Activated naive CD8-positive, alpha-beta T cell treated with anti-CD3 and anti-CD28 coated beads, Interleukin-2, amount 50 U/mL, for 24 hours (primary cell): ENCODE measurements at regions not wholly inside any gene's neighbourhood (a gene's known extent, or its start where the extent isn't known, plus 50 kb on each side); places are given as distances from the start of the nearest gene placed in this dataset.
"Not testable (repeated sequence)": the region's sequence is repeated elsewhere in the genome, so short reads cannot be mapped to it uniquely, and the experiment has no call there.

Source experiments
- ATAC-seq: fragments of 150-1000 bp; cut with Tn5 transposase; one replicate; pipeline ENCODE4 v1.10.0; 2021
- DNase-seq: peaks from one replicate; pipeline ENCODE4 v3.0.0; 2021
- H3K27ac Mint-ChIP-seq: one replicate; pipeline ENCODE4 v1.8.0; 2021; ENCODE audit warnings: mild to moderate bottlenecking, mixed read lengths
- H3K27me3 Mint-ChIP-seq: one replicate; pipeline ENCODE4 v1.8.0; 2021; ENCODE audit warnings: mixed read lengths
- H3K36me3 Mint-ChIP-seq: one replicate; pipeline ENCODE4 v1.8.0; 2021; ENCODE audit warnings: low read depth, mixed read lengths
- H3K4me1 Mint-ChIP-seq: one replicate; pipeline ENCODE4 v1.8.0; 2021; ENCODE audit warnings: mixed read lengths
- H3K4me3 Mint-ChIP-seq: one replicate; pipeline ENCODE4 v1.8.0; 2021; ENCODE audit warnings: mild to moderate bottlenecking, moderate library complexity, mixed read lengths
- H3K9me3 Mint-ChIP-seq: one replicate; pipeline ENCODE4 v1.8.0; 2021; ENCODE audit warnings: mixed read lengths

DNA sequence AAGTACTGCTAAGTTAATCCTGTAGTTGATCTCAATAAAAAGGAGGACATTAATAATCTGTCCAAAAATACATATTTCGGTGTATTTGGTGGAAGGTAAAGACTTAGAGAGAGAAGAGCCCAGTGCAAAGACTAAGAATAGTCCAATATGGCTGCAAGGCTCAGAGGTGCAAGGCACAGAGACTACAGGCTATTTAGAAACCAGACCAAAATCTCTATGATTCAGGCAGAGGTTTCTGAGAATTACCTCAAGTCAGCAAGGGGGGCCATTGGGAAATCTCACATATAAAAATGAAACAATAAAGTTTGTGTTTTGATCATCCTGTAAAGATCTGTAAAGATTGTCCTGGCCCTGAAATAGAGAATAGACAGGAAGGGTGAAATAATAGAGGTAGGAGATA lies 1173.0 kb downstream of the VRK1 start:
- Mint-ChIP-seq H3K4me3 (peak overlapping the region; percentile 2), H3K27ac (peak overlapping the region; percentile 71), H3K9me3 (peaks cover 16% of the 10 kb centered on the region), H3K27me3 (no peaks in the 10 kb centered on the region), H3K36me3 (peaks cover 31% of the 10 kb centered on the region), H3K4me1 (peaks cover 82% of the 10 kb centered on the region)
- DNase-seq (no peak), ATAC-seq (peak; percentile 42)

DNA sequence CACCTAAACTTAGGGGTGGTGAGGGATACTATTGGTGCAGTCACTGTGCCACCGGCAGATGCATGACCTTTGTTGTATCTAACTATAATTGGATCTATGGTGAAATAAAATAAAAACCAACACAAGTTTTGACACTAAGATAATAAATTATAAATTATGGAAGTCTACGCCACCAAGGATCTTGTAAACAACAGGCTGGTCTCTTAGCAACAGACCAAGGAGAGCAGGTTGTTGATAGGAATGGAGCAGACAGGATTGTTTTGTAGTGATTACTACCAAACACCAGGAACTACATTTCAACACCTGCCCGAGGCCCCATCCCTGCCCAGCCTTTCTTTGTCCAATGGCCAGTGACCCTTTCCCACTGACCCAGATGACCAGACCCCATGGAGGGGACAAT lies 1178.0 kb downstream of the VRK1 start:
- H3K4me1 Mint-ChIP-seq: peaks cover 85% of the 10 kb centered on the region
- ATAC-seq (no peak), DNase-seq (no peak)
- H3K9me3 Mint-ChIP-seq: peaks cover 5% of the 10 kb centered on the region
- H3K27me3 Mint-ChIP-seq: no peaks in the 10 kb centered on the region
- H3K27ac Mint-ChIP-seq: peak overlapping the region; percentile 96
- peaks cover 2% of the 10 kb centered on the region for H3K36me3 Mint-ChIP-seq
- peak overlapping the region; percentile 85 for H3K4me3 Mint-ChIP-seq

GRCh38 chr14:97975962-97976361 lies 1178.8 kb downstream of the VRK1 start:
- no peak for DNase-seq
- no peak for ATAC-seq
- no peaks in the 10 kb centered on the region for H3K9me3 Mint-ChIP-seq
- H3K36me3 Mint-ChIP-seq: no peaks in the 10 kb centered on the region
- peak overlapping the region; percentile 96 for H3K27ac Mint-ChIP-seq
- peak overlapping the region; percentile 85 for H3K4me3 Mint-ChIP-seq
- peaks cover 84% of the 10 kb centered on the region for H3K4me1 Mint-ChIP-seq
- H3K27me3 Mint-ChIP-seq: no peaks in the 10 kb centered on the region

DNA sequence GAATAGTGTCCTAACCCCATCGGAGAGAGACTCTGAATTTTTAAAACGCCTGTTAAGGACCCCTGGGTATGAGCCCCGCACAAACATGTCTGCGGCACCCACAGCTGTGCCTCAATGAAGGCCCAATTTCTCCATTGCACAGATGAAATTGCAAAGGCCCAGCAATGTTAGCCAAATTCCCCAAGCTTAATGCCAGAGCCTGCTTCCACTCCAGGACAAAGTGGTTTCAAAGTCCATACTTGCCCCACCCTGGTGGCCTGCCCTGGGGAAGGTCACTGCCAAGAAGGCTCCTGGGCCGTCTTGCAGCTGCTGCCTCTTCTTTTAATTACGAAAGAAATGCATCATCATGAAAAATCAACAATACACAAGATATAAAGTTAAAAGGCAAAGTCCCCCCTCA lies 1179.7 kb downstream of the VRK1 start:
- H3K36me3 Mint-ChIP-seq: no peaks in the 10 kb centered on the region
- H3K9me3 Mint-ChIP-seq: no peaks in the 10 kb centered on the region
- peak overlapping the region; percentile 96 for H3K27ac Mint-ChIP-seq
- DNase-seq (no peak), ATAC-seq (no peak)
- H3K4me1 Mint-ChIP-seq: peaks cover 83% of the 10 kb centered on the region
- no peaks in the 10 kb centered on the region for H3K27me3 Mint-ChIP-seq
- peak overlapping the region; percentile 85 for H3K4me3 Mint-ChIP-seq

- peak overlapping the region; percentile 96 for H3K27ac Mint-ChIP-seq
- no peaks in the 10 kb centered on the region for H3K27me3 Mint-ChIP-seq
- H3K4me3 Mint-ChIP-seq: peak overlapping the region; percentile 85
- no peaks in the 10 kb centered on the region for H3K9me3 Mint-ChIP-seq
- ATAC-seq (peak; percentile 86), DNase-seq (peak; percentile 80)
- peaks cover 74% of the 10 kb centered on the region for H3K4me1 Mint-ChIP-seq
- H3K36me3 Mint-ChIP-seq: no peaks in the 10 kb centered on the region
These were observed 1180.6 kb downstream of the VRK1 start for GRCh38 chr14:97977651-97978261.

GRCh38 chr14:97978341-97978740 lies 1181.2 kb downstream of the VRK1 start:
- Mint-ChIP-seq H3K36me3 (no peaks in the 10 kb centered on the region), H3K4me1 (peaks cover 68% of the 10 kb centered on the region), H3K27ac (peak overlapping the region; percentile 96), H3K4me3 (peak overlapping the region; percentile 85), H3K27me3 (no peaks in the 10 kb centered on the region), H3K9me3 (no peaks in the 10 kb centered on the region)
- ATAC-seq (peak; percentile 92), DNase-seq (peak; percentile 81)

- peak overlapping the region; percentile 87 for H3K27ac Mint-ChIP-seq
- peaks cover 8% of the 10 kb centered on the region for H3K9me3 Mint-ChIP-seq
- DNase-seq: no peak
- H3K4me3 Mint-ChIP-seq: peak overlapping the region; percentile 12
- peaks cover 47% of the 10 kb centered on the region for H3K4me1 Mint-ChIP-seq
- peak; percentile 50 for ATAC-seq
- no peaks in the 10 kb centered on the region for H3K36me3 Mint-ChIP-seq
- no peaks in the 10 kb centered on the region for H3K27me3 Mint-ChIP-seq
These were observed 1196.4 kb downstream of the VRK1 start for GRCh38 chr14:97993508-97994019.

- DNase-seq (no peak), ATAC-seq (peak; percentile 73)
- H3K4me3 Mint-ChIP-seq: peak overlapping the region; percentile 12
- H3K36me3 Mint-ChIP-seq: no peaks in the 10 kb centered on the region
- H3K4me1 Mint-ChIP-seq: peaks cover 47% of the 10 kb centered on the region
- peak overlapping the region; percentile 87 for H3K27ac Mint-ChIP-seq
- H3K9me3 Mint-ChIP-seq: peaks cover 8% of the 10 kb centered on the region
- H3K27me3 Mint-ChIP-seq: no peaks in the 10 kb centered on the region
These were observed 1196.9 kb downstream of the VRK1 start for GRCh38 chr14:97994020-97994531.

DNA sequence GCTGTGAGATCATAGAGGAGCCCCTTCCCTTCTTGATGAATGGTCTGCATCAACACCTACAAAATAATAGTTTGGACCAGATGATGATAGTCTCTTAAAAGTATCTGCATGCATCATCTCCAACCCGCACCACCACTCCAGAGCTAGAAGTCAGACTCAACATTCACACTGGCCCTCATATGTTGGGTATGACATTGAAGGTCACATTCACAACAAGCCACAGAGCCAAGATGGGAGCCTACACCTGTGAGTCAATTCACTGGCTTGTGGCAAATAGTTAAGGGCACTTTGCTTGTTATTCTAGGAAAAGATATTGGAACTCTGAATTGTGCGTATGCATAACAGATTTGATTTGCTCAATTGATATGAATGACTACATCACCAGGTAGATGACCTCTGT lies 1197.9 kb downstream of the VRK1 start:
- no peak for DNase-seq
- Mint-ChIP-seq H3K27me3 (no peaks in the 10 kb centered on the region), H3K9me3 (peaks cover 8% of the 10 kb centered on the region), H3K27ac (peak overlapping the region; percentile 87), H3K4me1 (peaks cover 47% of the 10 kb centered on the region), H3K36me3 (no peaks in the 10 kb centered on the region), H3K4me3 (no peak overlapping the region)
- ATAC-seq: peak; percentile 65

DNA sequence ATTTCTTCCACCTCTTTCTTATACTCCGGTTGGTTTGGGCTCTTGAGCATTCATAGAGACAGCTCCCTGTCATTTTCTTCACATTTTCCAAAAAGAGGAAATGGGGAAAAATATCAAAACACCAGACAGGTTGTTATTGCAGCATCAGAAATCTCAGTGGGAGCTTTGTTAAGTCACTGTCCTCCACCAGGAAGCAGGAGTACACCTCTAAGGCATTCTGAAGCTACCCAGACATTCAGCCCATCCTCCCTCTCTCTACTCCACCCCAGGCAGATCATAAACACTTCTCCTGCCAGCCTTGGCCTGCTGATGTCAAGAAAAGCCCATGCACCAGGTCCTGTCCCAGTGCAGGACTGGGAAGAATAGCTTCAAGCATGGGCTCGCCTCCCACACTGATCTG lies 1198.3 kb downstream of the VRK1 start:
- ATAC-seq (no peak), DNase-seq (no peak)
- Mint-ChIP-seq H3K4me1 (peaks cover 47% of the 10 kb centered on the region), H3K27me3 (no peaks in the 10 kb centered on the region), H3K4me3 (no peak overlapping the region), H3K36me3 (no peaks in the 10 kb centered on the region), H3K9me3 (peaks cover 8% of the 10 kb centered on the region), H3K27ac (peak overlapping the region; percentile 87)

GRCh38 chr14:98006008-98006407 lies 1208.8 kb downstream of the VRK1 start:
- Mint-ChIP-seq H3K9me3 (peaks cover 5% of the 10 kb centered on the region), H3K4me3 (no peak overlapping the region), H3K36me3 (peaks cover 3% of the 10 kb centered on the region), H3K4me1 (peaks cover 46% of the 10 kb centered on the region), H3K27me3 (no peaks in the 10 kb centered on the region), H3K27ac (no peak overlapping the region)
- ATAC-seq: peak; percentile 47
- DNase-seq: no peak

DNA sequence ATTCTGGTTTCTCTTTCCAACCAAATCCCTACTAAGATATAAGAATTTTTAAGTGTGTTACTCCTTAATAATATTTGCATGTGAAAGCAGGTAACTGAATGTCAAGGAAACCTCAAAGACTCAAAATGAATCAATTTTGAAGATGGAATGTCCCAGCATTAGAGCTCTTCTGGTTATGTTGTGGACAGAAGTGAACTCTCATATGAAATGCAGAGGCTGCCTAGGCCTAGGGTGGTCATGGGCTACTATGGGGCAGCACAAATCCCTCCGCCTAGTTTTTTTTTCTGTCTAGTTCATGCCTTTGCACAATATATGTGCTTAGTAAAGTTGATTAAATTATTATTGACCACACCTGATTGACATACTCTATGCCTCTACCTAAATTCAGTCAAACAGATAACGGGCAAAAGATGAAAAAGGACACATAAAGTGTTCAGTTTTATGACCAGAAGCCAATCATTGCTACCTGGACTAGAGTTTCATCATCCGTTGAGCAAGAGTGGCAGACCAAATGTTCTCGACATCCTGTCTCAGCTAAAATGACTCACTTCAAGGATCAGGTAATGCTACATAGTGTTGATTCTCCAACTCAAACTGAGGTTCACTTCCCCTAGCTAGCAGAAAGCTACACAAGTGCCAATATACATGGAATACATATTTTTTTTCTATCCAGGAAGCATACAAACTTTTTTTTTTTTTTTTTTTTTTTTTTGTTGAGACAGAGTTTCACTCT lies 1211.4 kb downstream of the VRK1 start:
- H3K4me3 Mint-ChIP-seq: no peak overlapping the region
- no peaks in the 10 kb centered on the region for H3K9me3 Mint-ChIP-seq
- H3K27ac Mint-ChIP-seq: peak overlapping the region; percentile 87
- DNase-seq: no peak
- H3K4me1 Mint-ChIP-seq: peaks cover 69% of the 10 kb centered on the region
- no peaks in the 10 kb centered on the region for H3K36me3 Mint-ChIP-seq
- H3K27me3 Mint-ChIP-seq: no peaks in the 10 kb centered on the region
- ATAC-seq: peak; percentile 80

GRCh38 chr14:98009177-98009576 lies 1212.0 kb downstream of the VRK1 start:
- H3K4me1 Mint-ChIP-seq: peaks cover 72% of the 10 kb centered on the region
- H3K27me3 Mint-ChIP-seq, H3K9me3 Mint-ChIP-seq, H3K27ac Mint-ChIP-seq, DNase-seq, ATAC-seq, H3K36me3 Mint-ChIP-seq, H3K4me3 Mint-ChIP-seq: not testable (repeated sequence)

- Mint-ChIP-seq H3K27me3 (no peaks in the 10 kb centered on the region), H3K27ac (no peak overlapping the region), H3K4me1 (peaks cover 85% of the 10 kb centered on the region), H3K9me3 (no peaks in the 10 kb centered on the region), H3K36me3 (no peaks in the 10 kb centered on the region), H3K4me3 (no peak overlapping the region)
- DNase-seq (no peak), ATAC-seq (peak; percentile 21)
These were observed 1213.6 kb downstream of the VRK1 start for GRCh38 chr14:98010784-98011183.
